Urinary bladder (tissue), 3 donors: ENCODE measurements at regions not wholly inside any gene's neighbourhood (a gene's known extent, or its start where the extent isn't known, plus 50 kb on each side); places are given as distances from the start of the nearest gene placed in this dataset.

Experiments used
- DNase-seq: peaks from one replicate; pipeline ENCODE4 v3.0.0-alpha.2; 2015; ENCODE audit errors: extremely low spot score
- H3K27ac ChIP-seq: one replicate; pipeline ENCODE4 v1.5.1; 2013; ENCODE audit warnings: low read depth, mild to moderate bottlenecking, moderate library complexity
- H3K36me3 ChIP-seq: one replicate; pipeline ENCODE4 v1.6.1; 2013; ENCODE audit warnings: mild to moderate bottlenecking, moderate library complexity; ENCODE audit not compliant: insufficient read depth
- H3K4me1 ChIP-seq: one replicate; pipeline ENCODE4 v1.6.1; 2013; ENCODE audit warnings: mild to moderate bottlenecking, moderate library complexity; ENCODE audit not compliant: insufficient read depth
- H3K4me3 ChIP-seq: one replicate; pipeline ENCODE4 v1.5.1; 2013; ENCODE audit warnings: low read depth, low read length
- WGBS: extraction: QIAGEN DNeasy Blood & Tissue Kit; methylation state at CpG from one replicate; pipeline ENCODE4 v1.1.7; 2013; 5-methylcytosine and 5-hydroxymethylcytosine counted together
- donor health status: healthy with polysubstance abuse.
- donor health status: healthy.

- DNase-seq = no peak
- no peak overlapping the region for H3K27ac ChIP-seq
- H3K36me3 ChIP-seq = no peaks in the 10 kb centered on the region
- 86% methylated on average over 9 of the region's 9 CpGs for WGBS
- H3K4me1 ChIP-seq = no peaks in the 10 kb centered on the region
- no peak overlapping the region for H3K4me3 ChIP-seq
Observed at GRCh38 chr4:52358366-52358765, 300.7 kb downstream of the USP46 start.

GRCh38 chr4:52358883-52359321, 300.2 kb downstream of the USP46 start:
- no peaks in the 10 kb centered on the region for H3K36me3 ChIP-seq
- DNase-seq = no peak
- WGBS = 79% methylated on average over 1 of the region's 1 CpG
- no peak overlapping the region for H3K27ac ChIP-seq
- H3K4me3 ChIP-seq = no peak overlapping the region
- no peaks in the 10 kb centered on the region for H3K4me1 ChIP-seq

- Histone ChIP-seq H3K4me3 (no peak overlapping the region), H3K36me3 (no peaks in the 10 kb centered on the region), H3K4me1 (no peaks in the 10 kb centered on the region), H3K27ac (no peak overlapping the region)
- 84% methylated on average over 5 of the region's 5 CpGs for WGBS
- no peak for DNase-seq
Observed at GRCh38 chr4:52366191-52366590, 292.9 kb downstream of the USP46 start.

GRCh38 chr4:52366621-52367020, 292.5 kb downstream of the USP46 start:
- DNase-seq = no peak
- WGBS = 50% methylated on average over 4 of the region's 4 CpGs

GRCh38 chr4:52367282-52367830, 291.7 kb downstream of the USP46 start:
- WGBS = 61% methylated on average over 2 of the region's 2 CpGs
- DNase-seq = no peak
- Histone ChIP-seq H3K36me3 (no peaks in the 10 kb centered on the region), H3K27ac (no peak overlapping the region), H3K4me3 (no peak overlapping the region), H3K4me1 (no peaks in the 10 kb centered on the region)

More at GRCh38 chr4:52366621-52367020, 292.5 kb downstream of the USP46 start:
- no peak overlapping the region for H3K27ac ChIP-seq
- no peaks in the 10 kb centered on the region for H3K36me3 ChIP-seq
- no peaks in the 10 kb centered on the region for H3K4me1 ChIP-seq
- H3K4me3 ChIP-seq = no peak overlapping the region

GRCh38 chr4:52368895-52369294, 290.2 kb downstream of the USP46 start:
- Histone ChIP-seq H3K27ac (no peak overlapping the region), H3K4me3 (no peak overlapping the region), H3K36me3 (no peaks in the 10 kb centered on the region), H3K4me1 (no peaks in the 10 kb centered on the region)
- WGBS = 78% methylated on average over 6 of the region's 6 CpGs
- no peak for DNase-seq

GRCh38 chr4:52369649-52370048, 289.5 kb downstream of the USP46 start:
- Histone ChIP-seq H3K4me3 (no peak overlapping the region), H3K36me3 (no peaks in the 10 kb centered on the region), H3K27ac (no peak overlapping the region), H3K4me1 (no peaks in the 10 kb centered on the region)
- DNase-seq = no peak
- 88% methylated on average over 1 of the region's 1 CpG for WGBS

GRCh38 chr4:52370576-52370975, 288.5 kb downstream of the USP46 start:
- Histone ChIP-seq H3K36me3 (no peaks in the 10 kb centered on the region), H3K4me1 (no peaks in the 10 kb centered on the region), H3K4me3 (no peak overlapping the region), H3K27ac (no peak overlapping the region)
- WGBS = 96% methylated on average over 5 of the region's 5 CpGs
- no peak for DNase-seq

- Histone ChIP-seq H3K4me3 (no peak overlapping the region), H3K4me1 (no peaks in the 10 kb centered on the region), H3K27ac (no peak overlapping the region), H3K36me3 (no peaks in the 10 kb centered on the region)
- DNase-seq = no peak
- WGBS = 90% methylated on average over 5 of the region's 5 CpGs
Observed at GRCh38 chr4:52371841-52372240, 287.3 kb downstream of the USP46 start.

GRCh38 chr4:52372269-52372668, 286.8 kb downstream of the USP46 start:
- Histone ChIP-seq H3K4me1 (no peaks in the 10 kb centered on the region), H3K36me3 (no peaks in the 10 kb centered on the region), H3K27ac (no peak overlapping the region), H3K4me3 (no peak overlapping the region)
- DNase-seq = no peak

GRCh38 chr4:52372747-52373146, 286.4 kb downstream of the USP46 start:
- no peak for DNase-seq
- H3K4me3 ChIP-seq = no peak overlapping the region
- H3K27ac ChIP-seq = no peak overlapping the region
- H3K4me1 ChIP-seq = no peaks in the 10 kb centered on the region
- 44% methylated on average over 3 of the region's 3 CpGs for WGBS
- H3K36me3 ChIP-seq = no peaks in the 10 kb centered on the region

- Histone ChIP-seq H3K4me1 (no peaks in the 10 kb centered on the region), H3K4me3 (no peak overlapping the region), H3K27ac (no peak overlapping the region), H3K36me3 (no peaks in the 10 kb centered on the region)
- no peak for DNase-seq
- 59% methylated on average over 3 of the region's 3 CpGs for WGBS
Observed at GRCh38 chr4:52373650-52374049, 285.5 kb downstream of the USP46 start.

- H3K4me1 ChIP-seq = no peaks in the 10 kb centered on the region
- WGBS = 62% methylated on average over 4 of the region's 4 CpGs
- no peak overlapping the region for H3K27ac ChIP-seq
- no peak overlapping the region for H3K4me3 ChIP-seq
- no peak for DNase-seq
- no peaks in the 10 kb centered on the region for H3K36me3 ChIP-seq
Observed at GRCh38 chr4:52374877-52375276, 284.2 kb downstream of the USP46 start.

GRCh38 chr4:52376132-52376704, 282.9 kb downstream of the USP46 start:
- Histone ChIP-seq H3K36me3 (no peaks in the 10 kb centered on the region), H3K4me1 (no peaks in the 10 kb centered on the region), H3K4me3 (no peak overlapping the region), H3K27ac (no peak overlapping the region)
- DNase-seq = peak; percentile 31
- 42% methylated on average over 7 of the region's 7 CpGs for WGBS

- Histone ChIP-seq H3K27ac (no peak overlapping the region), H3K36me3 (no peaks in the 10 kb centered on the region), H3K4me1 (no peaks in the 10 kb centered on the region), H3K4me3 (no peak overlapping the region)
- 89% methylated on average over 9 of the region's 9 CpGs for WGBS
- DNase-seq = no peak
Observed at GRCh38 chr4:52377563-52377962, 281.5 kb downstream of the USP46 start.
